ENCODE measurements at regions not wholly inside any gene's neighbourhood (a gene's known extent, or its start where the extent isn't known, plus 50 kb on each side); places are given as distances from the start of the nearest gene placed in this dataset.

GRCh38 chr14:34050606-34051005 lies 99.7 kb upstream of the EGLN3 start:
- TF ChIP-seq EGR1 (IDR thresholded peaks at IDR 0.05) (no peak), CREB1 (IDR thresholded peaks at IDR 0.05; ENCODE audit: low read depth) (no peak), YY1 (IDR thresholded peaks at IDR 0.05; ENCODE audit: low read depth) (no peak)
